ENCODE measurements at regions not wholly inside any gene's neighbourhood (a gene's known extent, or its start where the extent isn't known, plus 50 kb on each side); places are given as distances from the start of the nearest gene placed in this dataset.

DNA sequence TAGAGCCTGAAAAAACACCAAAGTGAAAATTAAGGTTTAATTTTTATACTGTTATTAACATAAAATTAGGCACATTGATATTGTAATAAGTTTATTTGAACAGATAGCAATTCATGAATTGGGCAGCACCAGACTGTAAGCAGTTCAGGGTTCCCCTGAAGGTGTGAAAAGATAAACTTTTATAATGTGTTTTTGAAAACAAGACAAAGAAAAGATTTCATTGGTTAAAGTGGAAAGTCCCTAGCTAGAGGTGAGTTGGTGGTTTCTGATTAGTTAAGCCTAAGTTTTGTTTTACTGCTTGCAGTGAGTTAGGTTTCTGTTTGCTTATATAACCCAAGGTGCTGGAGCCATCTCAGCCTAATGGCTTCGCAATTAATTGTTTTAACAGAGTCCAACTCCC, 96.5 kb upstream of the RPS23 start:
- TF ChIP-seq TBP (IDR thresholded peaks at IDR 0.05; ENCODE audit: low read depth, low read length): no peak
- no peak overlapping the region for H3K56ac ChIP-seq (replicated peaks; ENCODE audit: insufficient read length, low read depth, low read length)
- H2BK5ac ChIP-seq (ENCODE audit: low read depth, low read length): no peak overlapping the region
- no peaks in the 10 kb centered on the region for H3K23me2 ChIP-seq (ENCODE audit: low read depth, low read length)
- H4K5ac ChIP-seq (ENCODE audit: insufficient read length, low read depth, low read length): no peak overlapping the region
- peaks cover 4 to 13% of the 10 kb centered on the region in 2 experiments; a peak in 1 of 4 replicates for H3K9me3 ChIP-seq (ENCODE audit: insufficient read depth in 2 of 2, low read depth in 1 of 2, low read length in 1 of 2)
- no peak overlapping the region for H2AFZ ChIP-seq (ENCODE audit: low read length)
- no peak overlapping the region for H3K18ac ChIP-seq (ENCODE audit: extremely low read depth, low read length)
- H2BK120ac ChIP-seq (replicated peaks; ENCODE audit: low read depth, low read length): no peak overlapping the region
- no peaks in the 10 kb centered on the region for H3K79me2 ChIP-seq (ENCODE audit: control insufficient read depth in 1 of 2, insufficient read depth in 2 of 2, low read length in 2 of 2)
- H3K4ac ChIP-seq (replicated peaks; ENCODE audit: insufficient read length, low read depth, low read length): no peak overlapping the region
- DNase-seq (ENCODE audit: low read depth in 1 of 2, low spot score in 2 of 2) (no peak), FAIRE-seq (no peak)
- H3K14ac ChIP-seq (ENCODE audit: insufficient read length): no peak overlapping the region
- H2BK20ac ChIP-seq (ENCODE audit: low read length): no peak overlapping the region
- H2BK12ac ChIP-seq (ENCODE audit: low read depth, low read length): no peak overlapping the region
- no peaks in the 10 kb centered on the region for H3K4me1 ChIP-seq (replicated peaks in 1 of 4; ENCODE audit: control insufficient read depth in 3 of 4, insufficient read depth in 4 of 4, low read length in 3 of 4)
- no peak overlapping the region for H2BK15ac ChIP-seq (ENCODE audit: low read length)
- no peak overlapping the region for H3K9ac ChIP-seq (replicated peaks in 1 of 4; ENCODE audit: extremely low read depth in 1 of 4, low read depth in 3 of 4, low read length in 3 of 4)
- H2AK5ac ChIP-seq (ENCODE audit: low read depth, low read length): no peak overlapping the region
- H3K27me3 ChIP-seq (replicated peaks in 1 of 4; ENCODE audit: control insufficient read depth in 3 of 4, extremely low read depth in 1 of 4, insufficient read depth in 3 of 4, low read length in 3 of 4): no peaks in the 10 kb centered on the region
- ChIA-PET CTCF (ENCODE audit: partially characterized antibody) (interaction anchor here (0.8 kb wide), 1 partner anchor 10 kb away, joined by 3 read pairs; no protein-coding TSS in a partner anchor), POLR2A (ENCODE audit: partially characterized antibody) (no interaction called here)
- 100% methylated on average over 1 of the region's 1 CpG; no CpG with 5 or more reads in 1 of the 2 experiments for WGBS, 2 experiments (ENCODE audit: extremely low coverage in 1 of 2, insufficient coverage in 1 of 2, insufficient read length in 1 of 2, insufficient replicate concordance in 2 of 2, low coverage in 1 of 2, low lambda C conversion rate in 2 of 2, missing lambda C conversion rate in 1 of 2)
- H3K27ac ChIP-seq (ENCODE audit: low read depth, low read length): no peak overlapping the region
- no peaks in the 10 kb centered on the region for H3K36me3 ChIP-seq (ENCODE audit: control insufficient read depth in 2 of 4, insufficient read depth in 4 of 4, low read length in 3 of 4)
- no peaks in the 10 kb centered on the region for H3K79me1 ChIP-seq (ENCODE audit: low read depth, low read length)
- H3K4me2 ChIP-seq (ENCODE audit: insufficient read depth in 1 of 2, low read depth in 2 of 2, low read length in 2 of 2): no peak overlapping the region
- H4K20me1 ChIP-seq (replicated peaks in 1 of 2; ENCODE audit: control insufficient read depth in 1 of 2, insufficient read depth in 2 of 2, low read length in 2 of 2): no peaks in the 10 kb centered on the region
- H4K91ac ChIP-seq (replicated peaks; ENCODE audit: insufficient read length, low read length): no peak overlapping the region
- no peak overlapping the region for H3K23ac ChIP-seq (ENCODE audit: insufficient read length)
- H4K8ac ChIP-seq (ENCODE audit: extremely low read depth, insufficient read depth, low read length): no peak overlapping the region
- H3K4me3 ChIP-seq (ENCODE audit: extremely low read depth in 1 of 4, insufficient read depth in 2 of 4, low read depth in 3 of 4, low read length in 4 of 4): no peak overlapping the region

Measured in H1 (cell line).